Heart right ventricle (tissue), 16 donors: ENCODE measurements at regions not wholly inside any gene's neighbourhood (a gene's known extent, or its start where the extent isn't known, plus 50 kb on each side); places are given as distances from the start of the nearest gene placed in this dataset.

ENCODE experiments used
- ATAC-seq, 8 donors: fragments of 200-7000 bp; cut with Tn5 transposase; one replicate each; pipeline ENCODE4 v1.9.1; 2020; ENCODE audit warnings: mild to moderate bottlenecking in 8 of 8, moderate library complexity in 8 of 8, moderate number of reproducible peaks in 1 of 8
- DNase-seq, 2 donors: peaks; one replicate each; pipeline ENCODE4 v3.0.0-alpha.2; 2020
- H3K27ac ChIP-seq, 10 donors: fragments of 200-600 bp; sonication (generic) in 2 of 10; one replicate each; pipeline versions ENCODE4 v1.5.0 to v1.8.0; 2020 to 2022; ENCODE audit warnings: mild to moderate bottlenecking in 3 of 10
- H3K27me3 ChIP-seq, 7 donors: fragments of 200-600 bp; one replicate each; pipeline ENCODE4 v1.8.0; 2021 to 2022; ENCODE audit warnings: mild to moderate bottlenecking in 2 of 7
- H3K36me3 ChIP-seq, 9 donors: fragments of 200-600 bp; sonication (generic) in 1 of 9; one replicate each; pipeline versions ENCODE4 v1.5.0 to v1.8.0; 2020 to 2022; ENCODE audit warnings: mild to moderate bottlenecking in 2 of 9
- H3K4me1 ChIP-seq, 9 donors: fragments of 200-600 bp; sonication (generic) in 1 of 9; one replicate each; pipeline versions ENCODE4 v1.5.0 to v1.8.0; 2020 to 2022; ENCODE audit warnings: mild to moderate bottlenecking in 4 of 9
- H3K4me3 ChIP-seq, 10 donors: fragments of 200-600 bp; sonication (generic) in 2 of 10; one replicate each; pipeline versions ENCODE4 v1.5.0 to v1.8.0; 2020 to 2022; ENCODE audit warnings: mild to moderate bottlenecking in 7 of 10, moderate library complexity in 2 of 10
- H3K9me3 ChIP-seq, 11 donors: fragments of 200-600 bp in 10 of 11; sonication (generic) in 2 of 11; one replicate each; pipeline versions ENCODE4 v1.5.0 to v1.8.0; 2013 to 2022; ENCODE audit warnings: mild to moderate bottlenecking in 2 of 11, control low read depth in 1 of 11, moderate library complexity in 1 of 11
- CTCF ChIP-seq, 9 donors: fragments of 200-600 bp; sonication (generic) in 2 of 9; IDR thresholded peaks; one replicate each; pipeline versions ENCODE4 v1.5.0 to v1.8.0; 2021 to 2022; ENCODE audit warnings: antibody characterized with exemption in 9 of 9, mild to moderate bottlenecking in 5 of 9, moderate library complexity in 1 of 9
- WGBS, 2 donors: extraction: QIAGEN DNeasy Blood & Tissue Kit; methylation state at CpG; one replicate each; pipeline ENCODE4 v1.1.7; 2013; ENCODE audit warnings: inconsistent platforms in 1 of 2; 5-methylcytosine and 5-hydroxymethylcytosine counted together
- intact Hi-C, 10 donors: fragments of 100-400 bp; cut with DNase I; formaldehyde crosslinking; loops; one replicate each; pipeline versions ENCODE4 v1.11.1 to v1.14.2; 2022
- donor health status: Arrhythmogenic right ventricular cardiomyopathy.
- donor health status: ischemic (EF 13 %, LVEDD 7.1; RV severe dilation, severe dysfunction).
- donor health status: healthy with polysubstance abuse.
- donor health status: DM: no; HTN: yes; CAD: no.
- donor health status: DM: no; HTN: no; CAD: no.
- donor health status: ischemic (EF 25% LVEDD 6.9; RV normal size, moderate dysfunction).
- donor health status: ischemic (EF 25% LVEDD 5.7; RV mildly dilated, moderate dysfunction).
- donor health status: healthy.
- donor health status: DM: yes; HTN: yes; CAD: no.
- donor health status: Ischemic cardiomyopathy.
- donor health status: ischemic (EF 35%, LVEDD 5.7; RV mildly dilated, moderate dysfunction).
- donor health status: nonischemic (EF 11% LVEDD 7.7; RV severe dilation, severe dysfunction).
- donor health status: DM: yes; HTN: yes; CAD: no.
- donor health status: PGD.
- donor health status: ischemic (EF 29% LVEDD 5.4; RV normal size, mild dysfunction).
- donor health status: nonischemic (EF 23%, LVEDD 6.1; RV moderate dilation, normal function).

- intact Hi-C loops = no loop called here
- DNase-seq (no peak), ATAC-seq (no peak)
- TF ChIP-seq CTCF (IDR thresholded peaks at IDR 0.05) = no peak
- Histone ChIP-seq H3K27ac (no peak overlapping the region), H3K36me3 (no peaks in the 10 kb centered on the region), H3K27me3 (no peaks in the 10 kb centered on the region), H3K4me1 (no peaks in the 10 kb centered on the region), H3K4me3 (no peak overlapping the region), H3K9me3 (peaks cover 0 to 16% (median 0%) of the 10 kb centered on the region in 11 donors)
- 4 to 13% methylated on average over 1 of the region's 1 CpG for WGBS, 2 donors
Observed at GRCh38 chrX:53746718-53747117, 60.2 kb upstream of the HUWE1 start.

GRCh38 chrX:53743244-53743643, 56.7 kb upstream of the HUWE1 start:
- peaks cover 0 to 16% (median 0%) of the 10 kb centered on the region in 11 donors for H3K9me3 ChIP-seq
- ATAC-seq (no peak), DNase-seq (no peak)
- no peaks in the 10 kb centered on the region for H3K4me1 ChIP-seq
- H3K4me3 ChIP-seq = no peak overlapping the region
- H3K36me3 ChIP-seq = no peaks in the 10 kb centered on the region
- 75 to 90% methylated on average over 1 of the region's 1 CpG for WGBS, 2 donors
- no peaks in the 10 kb centered on the region for H3K27me3 ChIP-seq
- TF ChIP-seq CTCF (IDR thresholded peaks at IDR 0.05) = no peak
- intact Hi-C loops = no loop called here
- no peak overlapping the region for H3K27ac ChIP-seq

- Histone ChIP-seq H3K27ac (no peak overlapping the region), H3K4me1 (no peaks in the 10 kb centered on the region), H3K9me3 (no peaks in the 10 kb centered on the region), H3K4me3 (no peak overlapping the region), H3K27me3 (peaks cover 0 to 23% (median 0%) of the 10 kb centered on the region in 7 donors), H3K36me3 (no peaks in the 10 kb centered on the region)
- 80% methylated on average over 1 of the region's 4 CpGs; no CpG with 5 or more reads in 1 of the 2 donors for WGBS, 2 donors
- no peak for DNase-seq
- TF ChIP-seq CTCF (IDR thresholded peaks at IDR 0.05) = no peak
- ATAC-seq = no peak
- intact Hi-C loops = no loop called here
Observed at GRCh38 chrX:53738370-53738906, 51.9 kb upstream of the HUWE1 start.
